Trophoblast cell (in vitro differentiated cells and primary cell): ENCODE measurements at regions not wholly inside any gene's neighbourhood (a gene's known extent, or its start where the extent isn't known, plus 50 kb on each side); places are given as distances from the start of the nearest gene placed in this dataset.

Source experiments
- DNase-seq, 2 donors: peaks; one replicate each; pipeline ENCODE4 v3.0.0-alpha.2; 2016
- H2AFZ ChIP-seq: 2 replicates; pipeline ENCODE4 v1.6.1; 2013; ENCODE audit warnings: low read length, moderate library complexity, mild to moderate bottlenecking; ENCODE audit not compliant: insufficient read depth, poor library complexity
- H2AK5ac ChIP-seq: 2 replicates; pipeline ENCODE4 v1.6.1; 2013; ENCODE audit warnings: mild to moderate bottlenecking, low read length
- H2BK120ac ChIP-seq: 2 replicates; pipeline ENCODE4 v1.6.1; 2013; ENCODE audit warnings: low read length, mild to moderate bottlenecking, moderate library complexity; ENCODE audit not compliant: insufficient read depth, poor library complexity
- H2BK12ac ChIP-seq: 2 replicates; pipeline ENCODE4 v1.6.1; 2013; ENCODE audit warnings: mild to moderate bottlenecking, low read length, moderate library complexity
- H2BK5ac ChIP-seq: 2 replicates; pipeline ENCODE4 v1.6.1; 2013; ENCODE audit warnings: low read length, low read depth, moderate library complexity, mild to moderate bottlenecking; ENCODE audit not compliant: poor library complexity
- H3K14ac ChIP-seq: 2 replicates; pipeline ENCODE4 v1.6.1; 2013; ENCODE audit warnings: mild to moderate bottlenecking, low read length
- H3K18ac ChIP-seq: 2 replicates; pipeline ENCODE4 v1.6.1; 2013; ENCODE audit warnings: mild to moderate bottlenecking, low read length
- H3K23ac ChIP-seq: 2 replicates; pipeline ENCODE4 v1.6.1; 2013; ENCODE audit warnings: low read length
- H3K27ac ChIP-seq: 2 replicates; pipeline ENCODE4 v1.5.1; 2013; ENCODE audit warnings: low read depth, mild to moderate bottlenecking, inconsistent platforms, low read length, moderate library complexity
- H3K27me3 ChIP-seq: 2 replicates; pipeline ENCODE4 v1.6.1; 2013; ENCODE audit warnings: inconsistent platforms, mild to moderate bottlenecking, low read length, moderate library complexity; ENCODE audit not compliant: insufficient read depth
- H3K36me3 ChIP-seq, 2 experiments: 1 replicate in 1 of 2; 2 replicates in 1 of 2; pipeline ENCODE4 v1.6.1; 2013; ENCODE audit warnings: low read length in 2 of 2, mild to moderate bottlenecking in 2 of 2, moderate library complexity in 1 of 2; ENCODE audit not compliant: insufficient read depth in 2 of 2, control insufficient read depth in 1 of 2
- H3K4ac ChIP-seq: 2 replicates; pipeline ENCODE4 v1.6.1; 2013; ENCODE audit warnings: low read depth, mild to moderate bottlenecking, low read length, moderate library complexity
- H3K4me1 ChIP-seq, 2 experiments: 1 replicate in 1 of 2; 2 replicates in 1 of 2; pipeline ENCODE4 v1.6.1; 2013; ENCODE audit warnings: low read length in 2 of 2, mild to moderate bottlenecking in 2 of 2, moderate library complexity in 1 of 2; ENCODE audit not compliant: insufficient read depth in 2 of 2, control insufficient read depth in 1 of 2
- H3K4me2 ChIP-seq: 2 replicates; pipeline ENCODE4 v1.6.1; 2013; ENCODE audit warnings: inconsistent platforms, mild to moderate bottlenecking, low read length, moderate library complexity
- H3K4me3 ChIP-seq: 2 replicates; pipeline ENCODE4 v1.5.1; 2013; ENCODE audit warnings: mild to moderate bottlenecking, low read depth, low read length, inconsistent platforms
- H3K79me1 ChIP-seq: one replicate; pipeline ENCODE4 v1.6.1; 2013; ENCODE audit warnings: low read length
- H3K79me2 ChIP-seq: 2 replicates; pipeline ENCODE4 v1.6.1; 2013; ENCODE audit warnings: low read length, mild to moderate bottlenecking; ENCODE audit not compliant: control insufficient read depth, insufficient read depth, poor library complexity
- H3K9ac ChIP-seq: 2 replicates; pipeline ENCODE4 v1.6.1; 2013; ENCODE audit warnings: mild to moderate bottlenecking, low read length
- H3K9me3 ChIP-seq: 2 replicates; pipeline ENCODE4 v1.6.1; 2013; ENCODE audit warnings: low read depth, mild to moderate bottlenecking, control low read depth, inconsistent platforms, low read length; ENCODE audit not compliant: insufficient read depth
- H4K12ac ChIP-seq: 2 replicates; pipeline ENCODE4 v1.6.1; 2013; ENCODE audit warnings: low read depth, mild to moderate bottlenecking, low read length, moderate library complexity
- H4K8ac ChIP-seq: 2 replicates; pipeline ENCODE4 v1.6.1; 2013; ENCODE audit warnings: low read depth, mild to moderate bottlenecking, low read length, moderate library complexity
- H4K91ac ChIP-seq: one replicate; pipeline ENCODE4 v1.6.1; 2013; ENCODE audit warnings: low read depth, mild to moderate bottlenecking, low read length, moderate library complexity
- WGBS: extraction: QIAGEN DNeasy Blood & Tissue Kit; methylation state at CpG from one replicate; pipeline ENCODE4 v1.1.7; 2013; ENCODE audit warnings: missing lambda C conversion rate; ENCODE audit not compliant: insufficient read length, insufficient coverage; ENCODE audit errors: extremely low coverage; 5-methylcytosine and 5-hydroxymethylcytosine counted together

- H3K36me3 ChIP-seq = no peaks in the 10 kb centered on the region
- WGBS = no CpG with 5 or more reads among the region's 7 CpGs
- no peak overlapping the region for H3K23ac ChIP-seq
- no peak overlapping the region for H2AK5ac ChIP-seq
- no peak overlapping the region for H2BK120ac ChIP-seq
- no peak overlapping the region for H3K9ac ChIP-seq
- no peaks in the 10 kb centered on the region for H3K9me3 ChIP-seq
- no peak overlapping the region for H4K12ac ChIP-seq
- H3K79me1 ChIP-seq = no peaks in the 10 kb centered on the region
- H3K4me2 ChIP-seq = no peak overlapping the region
- H3K27me3 ChIP-seq = no peaks in the 10 kb centered on the region
- H2BK5ac ChIP-seq = no peak overlapping the region
- no peak for DNase-seq
- no peaks in the 10 kb centered on the region for H3K4me1 ChIP-seq
- no peak overlapping the region for H3K27ac ChIP-seq
- no peak overlapping the region for H2AFZ ChIP-seq
- no peak overlapping the region for H3K4me3 ChIP-seq
- H2BK12ac ChIP-seq = no peak overlapping the region
- H3K4ac ChIP-seq = no peak overlapping the region
- no peak overlapping the region for H3K18ac ChIP-seq
- H4K8ac ChIP-seq = no peak overlapping the region
- no peak overlapping the region for H4K91ac ChIP-seq
- no peak overlapping the region for H3K14ac ChIP-seq
- H3K79me2 ChIP-seq = no peaks in the 10 kb centered on the region
These were observed 55.2 kb upstream of the CITED2 start for GRCh38 chr6:139429580-139430145.

GRCh38 chr6:139427199-139427598 is 52.8 kb upstream of the CITED2 start:
- Histone ChIP-seq H2BK12ac (no peak overlapping the region), H3K27ac (no peak overlapping the region), H4K12ac (no peak overlapping the region), H3K4me1 (no peaks in the 10 kb centered on the region), H4K8ac (no peak overlapping the region), H2BK5ac (no peak overlapping the region), H2AFZ (no peak overlapping the region), H3K4me2 (no peak overlapping the region), H3K23ac (no peak overlapping the region), H3K27me3 (no peaks in the 10 kb centered on the region), H3K79me1 (no peaks in the 10 kb centered on the region), H2AK5ac (no peak overlapping the region), H3K9ac (no peak overlapping the region), H3K36me3 (no peaks in the 10 kb centered on the region), H3K18ac (no peak overlapping the region), H3K14ac (no peak overlapping the region), H3K79me2 (no peaks in the 10 kb centered on the region), H3K9me3 (no peaks in the 10 kb centered on the region), H2BK120ac (no peak overlapping the region), H4K91ac (no peak overlapping the region), H3K4me3 (no peak overlapping the region), H3K4ac (no peak overlapping the region)
- DNase-seq = no peak

- H4K91ac ChIP-seq = no peak overlapping the region
- no peak overlapping the region for H3K18ac ChIP-seq
- H3K4me3 ChIP-seq = no peak overlapping the region
- no peak overlapping the region for H3K9ac ChIP-seq
- no peaks in the 10 kb centered on the region for H3K79me2 ChIP-seq
- H4K8ac ChIP-seq = no peak overlapping the region
- no peak for DNase-seq
- WGBS = no CpG with 5 or more reads among the region's 9 CpGs
- no peak overlapping the region for H3K27ac ChIP-seq
- no peaks in the 10 kb centered on the region for H3K36me3 ChIP-seq
- no peak overlapping the region for H3K4ac ChIP-seq
- no peak overlapping the region for H2AFZ ChIP-seq
- no peak overlapping the region for H2BK5ac ChIP-seq
- no peak overlapping the region for H2AK5ac ChIP-seq
- H2BK12ac ChIP-seq = no peak overlapping the region
- no peak overlapping the region for H4K12ac ChIP-seq
- no peaks in the 10 kb centered on the region for H3K79me1 ChIP-seq
- no peak overlapping the region for H3K14ac ChIP-seq
- H3K27me3 ChIP-seq = no peaks in the 10 kb centered on the region
- H3K9me3 ChIP-seq = no peaks in the 10 kb centered on the region
- H2BK120ac ChIP-seq = no peak overlapping the region
- H3K23ac ChIP-seq = no peak overlapping the region
- no peak overlapping the region for H3K4me2 ChIP-seq
- no peaks in the 10 kb centered on the region for H3K4me1 ChIP-seq
These were observed 52.3 kb upstream of the CITED2 start for GRCh38 chr6:139426795-139427194.

GRCh38 chr6:139425780-139426179 is 51.3 kb upstream of the CITED2 start:
- Histone ChIP-seq H2AK5ac (no peak overlapping the region), H3K4me1 (no peaks in the 10 kb centered on the region), H2BK12ac (no peak overlapping the region), H3K4me2 (no peak overlapping the region), H3K4me3 (no peak overlapping the region), H4K8ac (no peak overlapping the region), H3K14ac (no peak overlapping the region), H3K27me3 (no peaks in the 10 kb centered on the region), H4K12ac (no peak overlapping the region), H2AFZ (no peak overlapping the region), H3K27ac (no peak overlapping the region), H3K9me3 (no peaks in the 10 kb centered on the region), H3K79me1 (no peaks in the 10 kb centered on the region), H3K4ac (no peak overlapping the region), H3K79me2 (no peaks in the 10 kb centered on the region), H3K9ac (no peak overlapping the region), H3K23ac (no peak overlapping the region), H3K18ac (no peak overlapping the region), H2BK5ac (no peak overlapping the region), H4K91ac (no peak overlapping the region), H3K36me3 (no peaks in the 10 kb centered on the region), H2BK120ac (no peak overlapping the region)
- peak in 1 of 2 donors; percentile 17 for DNase-seq
- WGBS = no CpG with 5 or more reads among the region's 2 CpGs
